Adrenal gland (tissue), 5 donors: ENCODE measurements at regions not wholly inside any gene's neighbourhood (a gene's known extent, or its start where the extent isn't known, plus 50 kb on each side); places are given as distances from the start of the nearest gene placed in this dataset.

Experiments used
- POLR2A ChIP-seq, 2 donors: fragments of 450-650 bp; IDR thresholded peaks; one replicate each; pipeline ENCODE4 v1.6.1; 2017; ENCODE audit warnings: antibody characterized with exemption in 2 of 2, mild to moderate bottlenecking in 2 of 2, moderate library complexity in 1 of 2
- TF ChIP-seq, protein P1 (sequence below), 6 experiments: fragments of 450-650 bp in 4 of 6; fragments of 200-600 bp in 2 of 6; sonication (generic) in 1 of 6; IDR thresholded peaks; 1 replicate in 5 of 6; 2 replicates in 1 of 6; pipeline versions ENCODE4 v1.5.1 to v1.8.0; 2016 to 2021; ENCODE audit warnings: antibody characterized with exemption in 6 of 6, mild to moderate bottlenecking in 2 of 6, moderate library complexity in 1 of 6
- donor health status: DM: no; HTN: no; CAD: no.

DNA sequence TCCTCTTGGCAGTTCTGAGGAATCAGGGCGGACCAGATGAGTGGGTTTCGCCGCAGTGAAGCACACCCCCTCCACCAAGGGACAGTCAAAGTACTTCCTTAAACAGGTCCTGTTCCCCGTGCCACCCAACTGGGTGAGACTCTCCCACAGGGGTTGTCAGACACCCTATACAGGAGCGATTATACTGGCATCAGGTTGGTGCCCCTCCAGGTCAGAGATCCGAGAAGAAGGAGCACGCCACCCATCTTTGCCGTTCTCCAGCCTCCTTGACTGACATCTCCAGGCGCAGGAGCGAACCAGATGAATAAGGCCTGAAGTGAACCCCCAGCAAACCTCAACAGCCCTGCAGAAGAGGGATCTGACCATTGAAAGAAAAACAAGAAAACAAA is 108.1 kb upstream of the ZBTB20 start:
- TF ChIP-seq, protein P1, sequence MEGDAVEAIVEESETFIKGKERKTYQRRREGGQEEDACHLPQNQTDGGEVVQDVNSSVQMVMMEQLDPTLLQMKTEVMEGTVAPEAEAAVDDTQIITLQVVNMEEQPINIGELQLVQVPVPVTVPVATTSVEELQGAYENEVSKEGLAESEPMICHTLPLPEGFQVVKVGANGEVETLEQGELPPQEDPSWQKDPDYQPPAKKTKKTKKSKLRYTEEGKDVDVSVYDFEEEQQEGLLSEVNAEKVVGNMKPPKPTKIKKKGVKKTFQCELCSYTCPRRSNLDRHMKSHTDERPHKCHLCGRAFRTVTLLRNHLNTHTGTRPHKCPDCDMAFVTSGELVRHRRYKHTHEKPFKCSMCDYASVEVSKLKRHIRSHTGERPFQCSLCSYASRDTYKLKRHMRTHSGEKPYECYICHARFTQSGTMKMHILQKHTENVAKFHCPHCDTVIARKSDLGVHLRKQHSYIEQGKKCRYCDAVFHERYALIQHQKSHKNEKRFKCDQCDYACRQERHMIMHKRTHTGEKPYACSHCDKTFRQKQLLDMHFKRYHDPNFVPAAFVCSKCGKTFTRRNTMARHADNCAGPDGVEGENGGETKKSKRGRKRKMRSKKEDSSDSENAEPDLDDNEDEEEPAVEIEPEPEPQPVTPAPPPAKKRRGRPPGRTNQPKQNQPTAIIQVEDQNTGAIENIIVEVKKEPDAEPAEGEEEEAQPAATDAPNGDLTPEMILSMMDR (IDR thresholded peaks at IDR 0.05), result no peak
- no peak for TF ChIP-seq POLR2A (IDR thresholded peaks at IDR 0.05)
